WTC11 (cell line): ENCODE measurements at regions not wholly inside any gene's neighbourhood (a gene's known extent, or its start where the extent isn't known, plus 50 kb on each side); places are given as distances from the start of the nearest gene placed in this dataset.

Source experiments
- ATF1 ChIP-seq: sonication (generic); formaldehyde crosslinking; IDR thresholded peaks from 2 replicates; pipeline ENCODE4 v1.8.1; 2023; ENCODE audit warnings: mild to moderate bottlenecking, moderate library complexity, missing genetic modification reagents
- FOXK1 ChIP-seq: sonication (generic); formaldehyde crosslinking; IDR thresholded peaks from 2 replicates; pipeline ENCODE4 v1.8.0; 2022; ENCODE audit warnings: mild to moderate bottlenecking, moderate library complexity, missing genetic modification reagents
- OVOL2 ChIP-seq: fragments of 250-450 bp; sonication (Bioruptor Pico); IDR thresholded peaks from 2 replicates; pipeline ENCODE4 v1.9.0; 2021; ENCODE audit warnings: mild to moderate bottlenecking, borderline replicate concordance
- SP1 ChIP-seq: sonication (generic); formaldehyde crosslinking; conservative IDR thresholded peaks from 2 replicates; pipeline ENCODE4 v1.8.1; 2022; ENCODE audit warnings: missing genetic modification reagents
- TEAD4 ChIP-seq: sonication (generic); formaldehyde crosslinking; IDR thresholded peaks from 2 replicates; pipeline ENCODE4 v1.8.0; 2022; ENCODE audit warnings: mild to moderate bottlenecking, missing genetic modification reagents
- ZNF416 ChIP-seq: fragments of 250-450 bp; sonication (Bioruptor Pico); IDR thresholded peaks from 2 replicates; pipeline ENCODE4 v1.9.0; 2021; ENCODE audit warnings: mild to moderate bottlenecking, inconsistent platforms
- ZNF423 ChIP-seq: fragments of 250-450 bp; sonication (Bioruptor Pico); IDR thresholded peaks from 2 replicates; pipeline ENCODE4 v2.1.2; 2022; ENCODE audit warnings: mild to moderate bottlenecking, moderate library complexity
- TF ChIP-seq, protein P1 (sequence below): fragments of 200-600 bp; IDR thresholded peaks from 2 replicates; pipeline ENCODE4 v1.8.0; 2022; ENCODE audit warnings: antibody characterized with exemption
- TF ChIP-seq, protein P2 (sequence below): sonication (generic); formaldehyde crosslinking; IDR thresholded peaks from 2 replicates; pipeline ENCODE4 v1.8.0; 2022; ENCODE audit warnings: mild to moderate bottlenecking, missing genetic modification reagents
- TF ChIP-seq, protein P3 (sequence below): sonication (generic); formaldehyde crosslinking; IDR thresholded peaks from 2 replicates; pipeline ENCODE4 v1.8.0; 2023; ENCODE audit warnings: missing genetic modification reagents
- TF ChIP-seq, protein P4 (sequence below): sonication (generic); formaldehyde crosslinking; IDR thresholded peaks from 2 replicates; pipeline ENCODE4 v1.8.1; 2022; ENCODE audit warnings: low read depth, missing genetic modification reagents, borderline replicate concordance

DNA sequence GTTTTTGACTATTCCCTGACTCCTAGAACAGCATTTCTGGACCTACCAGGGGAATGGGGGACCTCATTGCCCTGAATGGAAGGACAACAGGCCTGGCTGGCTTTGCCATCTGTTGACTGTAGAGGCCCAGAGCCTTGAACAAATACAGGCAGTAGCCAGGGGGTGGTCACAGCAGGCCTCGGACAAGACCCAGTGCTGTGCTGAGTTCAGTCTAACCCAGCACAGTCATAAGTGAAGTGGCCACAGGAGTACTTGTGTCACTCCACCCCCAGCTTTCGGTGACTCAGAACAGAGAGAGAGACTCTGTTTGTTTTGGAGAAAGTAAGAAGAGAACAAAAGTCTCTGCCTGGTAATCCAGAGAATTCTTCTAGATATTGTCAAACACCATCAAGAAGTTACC is 310.0 kb downstream of the PRR32 start:
- no peak for TF ChIP-seq ZNF416 (CRISPR knock-in tag)
- TF ChIP-seq, protein P1, sequence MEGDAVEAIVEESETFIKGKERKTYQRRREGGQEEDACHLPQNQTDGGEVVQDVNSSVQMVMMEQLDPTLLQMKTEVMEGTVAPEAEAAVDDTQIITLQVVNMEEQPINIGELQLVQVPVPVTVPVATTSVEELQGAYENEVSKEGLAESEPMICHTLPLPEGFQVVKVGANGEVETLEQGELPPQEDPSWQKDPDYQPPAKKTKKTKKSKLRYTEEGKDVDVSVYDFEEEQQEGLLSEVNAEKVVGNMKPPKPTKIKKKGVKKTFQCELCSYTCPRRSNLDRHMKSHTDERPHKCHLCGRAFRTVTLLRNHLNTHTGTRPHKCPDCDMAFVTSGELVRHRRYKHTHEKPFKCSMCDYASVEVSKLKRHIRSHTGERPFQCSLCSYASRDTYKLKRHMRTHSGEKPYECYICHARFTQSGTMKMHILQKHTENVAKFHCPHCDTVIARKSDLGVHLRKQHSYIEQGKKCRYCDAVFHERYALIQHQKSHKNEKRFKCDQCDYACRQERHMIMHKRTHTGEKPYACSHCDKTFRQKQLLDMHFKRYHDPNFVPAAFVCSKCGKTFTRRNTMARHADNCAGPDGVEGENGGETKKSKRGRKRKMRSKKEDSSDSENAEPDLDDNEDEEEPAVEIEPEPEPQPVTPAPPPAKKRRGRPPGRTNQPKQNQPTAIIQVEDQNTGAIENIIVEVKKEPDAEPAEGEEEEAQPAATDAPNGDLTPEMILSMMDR: no peak
- TF ChIP-seq SP1: no peak
- TF ChIP-seq, protein P2, sequence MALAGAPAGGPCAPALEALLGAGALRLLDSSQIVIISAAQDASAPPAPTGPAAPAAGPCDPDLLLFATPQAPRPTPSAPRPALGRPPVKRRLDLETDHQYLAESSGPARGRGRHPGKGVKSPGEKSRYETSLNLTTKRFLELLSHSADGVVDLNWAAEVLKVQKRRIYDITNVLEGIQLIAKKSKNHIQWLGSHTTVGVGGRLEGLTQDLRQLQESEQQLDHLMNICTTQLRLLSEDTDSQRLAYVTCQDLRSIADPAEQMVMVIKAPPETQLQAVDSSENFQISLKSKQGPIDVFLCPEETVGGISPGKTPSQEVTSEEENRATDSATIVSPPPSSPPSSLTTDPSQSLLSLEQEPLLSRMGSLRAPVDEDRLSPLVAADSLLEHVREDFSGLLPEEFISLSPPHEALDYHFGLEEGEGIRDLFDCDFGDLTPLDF (CRISPR knock-in tag): no peak
- no peak for TF ChIP-seq ZNF423
- no peak for TF ChIP-seq OVOL2 (CRISPR knock-in tag)
- no peak for TF ChIP-seq ATF1
- TF ChIP-seq TEAD4: no peak
- TF ChIP-seq FOXK1: no peak
- TF ChIP-seq, protein P3, sequence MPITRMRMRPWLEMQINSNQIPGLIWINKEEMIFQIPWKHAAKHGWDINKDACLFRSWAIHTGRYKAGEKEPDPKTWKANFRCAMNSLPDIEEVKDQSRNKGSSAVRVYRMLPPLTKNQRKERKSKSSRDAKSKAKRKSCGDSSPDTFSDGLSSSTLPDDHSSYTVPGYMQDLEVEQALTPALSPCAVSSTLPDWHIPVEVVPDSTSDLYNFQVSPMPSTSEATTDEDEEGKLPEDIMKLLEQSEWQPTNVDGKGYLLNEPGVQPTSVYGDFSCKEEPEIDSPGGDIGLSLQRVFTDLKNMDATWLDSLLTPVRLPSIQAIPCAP (CRISPR knock-in tag): no peak
- TF ChIP-seq, protein P4, sequence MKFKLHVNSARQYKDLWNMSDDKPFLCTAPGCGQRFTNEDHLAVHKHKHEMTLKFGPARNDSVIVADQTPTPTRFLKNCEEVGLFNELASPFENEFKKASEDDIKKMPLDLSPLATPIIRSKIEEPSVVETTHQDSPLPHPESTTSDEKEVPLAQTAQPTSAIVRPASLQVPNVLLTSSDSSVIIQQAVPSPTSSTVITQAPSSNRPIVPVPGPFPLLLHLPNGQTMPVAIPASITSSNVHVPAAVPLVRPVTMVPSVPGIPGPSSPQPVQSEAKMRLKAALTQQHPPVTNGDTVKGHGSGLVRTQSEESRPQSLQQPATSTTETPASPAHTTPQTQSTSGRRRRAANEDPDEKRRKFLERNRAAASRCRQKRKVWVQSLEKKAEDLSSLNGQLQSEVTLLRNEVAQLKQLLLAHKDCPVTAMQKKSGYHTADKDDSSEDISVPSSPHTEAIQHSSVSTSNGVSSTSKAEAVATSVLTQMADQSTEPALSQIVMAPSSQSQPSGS (CRISPR knock-in tag): no peak
